HG02981 (cell line): ENCODE measurements at regions not wholly inside any gene's neighbourhood (a gene's known extent, or its start where the extent isn't known, plus 50 kb on each side); places are given as distances from the start of the nearest gene placed in this dataset.

Experiments
- ATAC-seq: cut with Tn5 transposase; IDR thresholded peaks from one replicate; pipeline ENCODE4 v1.9.1; 2021; ENCODE audit warnings: mild to moderate bottlenecking, moderate library complexity; ENCODE audit not compliant: unreplicated experiment

- ATAC-seq = no peak
Observed at GRCh38 chr12:78579846-78580245, 284.7 kb upstream of the SYT1 start.

GRCh38 chr12:78580296-78580695, 284.3 kb upstream of the SYT1 start:
- no peak for ATAC-seq

GRCh38 chr12:78584695-78585094, 279.9 kb upstream of the SYT1 start:
- no peak for ATAC-seq

GRCh38 chr12:78585132-78585531, 279.4 kb upstream of the SYT1 start:
- ATAC-seq = no peak

GRCh38 chr12:78586790-78587189, 277.8 kb upstream of the SYT1 start:
- ATAC-seq = no peak

- ATAC-seq = no peak
Observed at GRCh38 chr12:78599366-78599765, 265.2 kb upstream of the SYT1 start.

GRCh38 chr12:78600541-78600940, 264.0 kb upstream of the SYT1 start:
- no peak for ATAC-seq

GRCh38 chr12:78611504-78611903, 253.1 kb upstream of the SYT1 start:
- no peak for ATAC-seq

GRCh38 chr12:78612190-78612589, 252.4 kb upstream of the SYT1 start:
- ATAC-seq = no peak

- ATAC-seq = no peak
Observed at GRCh38 chr12:78617683-78618082, 246.9 kb upstream of the SYT1 start.

- ATAC-seq = no peak
Observed at GRCh38 chr12:78622529-78623195, 241.9 kb upstream of the SYT1 start.

- no peak for ATAC-seq
Observed at GRCh38 chr12:78628491-78629100, 236.0 kb upstream of the SYT1 start.

- ATAC-seq = no peak
Observed at GRCh38 chr12:78636231-78636855, 228.2 kb upstream of the SYT1 start.

- no peak for ATAC-seq
Observed at GRCh38 chr12:78641837-78642423, 222.6 kb upstream of the SYT1 start.

- no peak for ATAC-seq
Observed at GRCh38 chr12:78645956-78646355, 218.6 kb upstream of the SYT1 start.

- ATAC-seq = no peak
Observed at GRCh38 chr12:78651755-78652154, 212.8 kb upstream of the SYT1 start.

GRCh38 chr12:78666584-78666983, 198.0 kb upstream of the SYT1 start:
- ATAC-seq = no peak

- no peak for ATAC-seq
Observed at GRCh38 chr12:78671295-78671694, 193.3 kb upstream of the SYT1 start.

GRCh38 chr12:78672033-78672432, 192.5 kb upstream of the SYT1 start:
- ATAC-seq = no peak

- no peak for ATAC-seq
Observed at GRCh38 chr12:78674311-78675090, 190.1 kb upstream of the SYT1 start.

GRCh38 chr12:78680596-78680995, 184.0 kb upstream of the SYT1 start:
- ATAC-seq = no peak
